Transverse colon (tissue), 3 donors: ENCODE measurements at regions not wholly inside any gene's neighbourhood (a gene's known extent, or its start where the extent isn't known, plus 50 kb on each side); places are given as distances from the start of the nearest gene placed in this dataset.

Experiments
- POLR2A ChIP-seq: fragments of 450-650 bp; IDR thresholded peaks from one replicate; pipeline ENCODE4 v1.6.1; 2016; ENCODE audit warnings: antibody characterized with exemption, mild to moderate bottlenecking, moderate library complexity
- TF ChIP-seq, protein P1 (sequence below), 5 experiments: fragments of 200-600 bp in 3 of 5; fragments of 450-650 bp in 2 of 5; sonication (generic) in 3 of 5; IDR thresholded peaks; 1 replicate in 2 of 5; 2 replicates in 3 of 5; pipeline ENCODE4 v1.5.1; 2016 to 2017; ENCODE audit warnings: antibody characterized with exemption in 5 of 5, inconsistent platforms in 3 of 5, mild to moderate bottlenecking in 2 of 5, moderate library complexity in 1 of 5

DNA sequence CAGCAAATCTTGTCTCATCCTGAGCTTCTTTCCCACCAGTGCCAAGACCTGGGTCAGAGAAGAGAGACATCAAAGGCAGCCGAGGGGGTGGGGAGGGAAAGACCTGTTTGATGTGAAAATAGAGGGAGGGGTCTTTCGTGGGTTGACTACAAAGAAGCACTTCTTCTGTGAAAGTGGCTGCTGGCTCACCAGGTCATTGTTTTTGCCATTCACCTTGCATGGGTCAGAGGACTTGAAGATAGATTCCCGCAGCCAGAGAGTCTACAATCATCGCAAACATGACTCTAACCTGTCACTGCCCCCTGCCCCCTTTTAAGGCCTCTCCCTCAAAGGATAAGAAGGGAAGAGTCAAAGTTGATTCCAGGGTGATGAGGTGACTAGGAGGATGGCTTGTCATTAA lies 166.1 kb upstream of the BMPER start:
- TF ChIP-seq, protein P1, sequence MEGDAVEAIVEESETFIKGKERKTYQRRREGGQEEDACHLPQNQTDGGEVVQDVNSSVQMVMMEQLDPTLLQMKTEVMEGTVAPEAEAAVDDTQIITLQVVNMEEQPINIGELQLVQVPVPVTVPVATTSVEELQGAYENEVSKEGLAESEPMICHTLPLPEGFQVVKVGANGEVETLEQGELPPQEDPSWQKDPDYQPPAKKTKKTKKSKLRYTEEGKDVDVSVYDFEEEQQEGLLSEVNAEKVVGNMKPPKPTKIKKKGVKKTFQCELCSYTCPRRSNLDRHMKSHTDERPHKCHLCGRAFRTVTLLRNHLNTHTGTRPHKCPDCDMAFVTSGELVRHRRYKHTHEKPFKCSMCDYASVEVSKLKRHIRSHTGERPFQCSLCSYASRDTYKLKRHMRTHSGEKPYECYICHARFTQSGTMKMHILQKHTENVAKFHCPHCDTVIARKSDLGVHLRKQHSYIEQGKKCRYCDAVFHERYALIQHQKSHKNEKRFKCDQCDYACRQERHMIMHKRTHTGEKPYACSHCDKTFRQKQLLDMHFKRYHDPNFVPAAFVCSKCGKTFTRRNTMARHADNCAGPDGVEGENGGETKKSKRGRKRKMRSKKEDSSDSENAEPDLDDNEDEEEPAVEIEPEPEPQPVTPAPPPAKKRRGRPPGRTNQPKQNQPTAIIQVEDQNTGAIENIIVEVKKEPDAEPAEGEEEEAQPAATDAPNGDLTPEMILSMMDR (IDR thresholded peaks at IDR 0.05): no peak
- TF ChIP-seq POLR2A: no peak
